ENCODE measurements at regions not wholly inside any gene's neighbourhood (a gene's known extent, or its start where the extent isn't known, plus 50 kb on each side); places are given as distances from the start of the nearest gene placed in this dataset.

- Histone ChIP-seq H3K4me1 (no peaks in the 10 kb centered on the region), H3K36me3 (no peaks in the 10 kb centered on the region), H3K27me3 (no peaks in the 10 kb centered on the region), H3K4me3 (no peak overlapping the region), H3K9me3 (no peaks in the 10 kb centered on the region), H3K27ac (no peak overlapping the region)
- no peak for DNase-seq (ENCODE audit: low spot score)
- TF ChIP-seq, protein P1, sequence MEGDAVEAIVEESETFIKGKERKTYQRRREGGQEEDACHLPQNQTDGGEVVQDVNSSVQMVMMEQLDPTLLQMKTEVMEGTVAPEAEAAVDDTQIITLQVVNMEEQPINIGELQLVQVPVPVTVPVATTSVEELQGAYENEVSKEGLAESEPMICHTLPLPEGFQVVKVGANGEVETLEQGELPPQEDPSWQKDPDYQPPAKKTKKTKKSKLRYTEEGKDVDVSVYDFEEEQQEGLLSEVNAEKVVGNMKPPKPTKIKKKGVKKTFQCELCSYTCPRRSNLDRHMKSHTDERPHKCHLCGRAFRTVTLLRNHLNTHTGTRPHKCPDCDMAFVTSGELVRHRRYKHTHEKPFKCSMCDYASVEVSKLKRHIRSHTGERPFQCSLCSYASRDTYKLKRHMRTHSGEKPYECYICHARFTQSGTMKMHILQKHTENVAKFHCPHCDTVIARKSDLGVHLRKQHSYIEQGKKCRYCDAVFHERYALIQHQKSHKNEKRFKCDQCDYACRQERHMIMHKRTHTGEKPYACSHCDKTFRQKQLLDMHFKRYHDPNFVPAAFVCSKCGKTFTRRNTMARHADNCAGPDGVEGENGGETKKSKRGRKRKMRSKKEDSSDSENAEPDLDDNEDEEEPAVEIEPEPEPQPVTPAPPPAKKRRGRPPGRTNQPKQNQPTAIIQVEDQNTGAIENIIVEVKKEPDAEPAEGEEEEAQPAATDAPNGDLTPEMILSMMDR (IDR thresholded peaks at IDR 0.05) = no peak
These were observed 219.6 kb upstream of the N4BP1 start for GRCh38 chr16:48829336-48830310.

- Histone ChIP-seq H3K36me3 (no peaks in the 10 kb centered on the region), H3K4me3 (no peak overlapping the region), H3K4me1 (no peaks in the 10 kb centered on the region), H3K9me3 (no peaks in the 10 kb centered on the region), H3K27me3 (no peaks in the 10 kb centered on the region), H3K27ac (no peak overlapping the region)
- DNase-seq (ENCODE audit: low spot score) = no peak
- TF ChIP-seq, protein P1 (IDR thresholded peaks at IDR 0.05) = no peak
These were observed 214.3 kb upstream of the N4BP1 start for GRCh38 chr16:48824271-48824670.

DNA sequence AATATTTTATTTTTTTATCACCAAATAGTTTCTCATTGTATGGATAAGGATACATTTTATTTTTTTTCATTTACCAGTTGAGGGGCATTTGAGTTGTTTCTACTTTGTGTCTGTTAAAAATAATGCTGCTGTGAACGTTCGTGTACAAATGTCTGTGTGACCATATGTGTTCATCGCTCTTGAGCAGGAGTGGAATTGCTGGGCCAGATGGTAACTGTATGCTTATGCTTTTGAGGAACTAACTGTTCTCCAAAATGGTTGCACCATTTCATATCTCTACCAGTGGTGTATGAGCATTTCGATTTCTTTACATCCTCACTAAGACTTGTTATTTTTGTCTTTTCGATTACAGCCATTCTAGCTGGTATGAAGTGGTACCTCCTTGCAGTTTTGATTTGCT, 212.5 kb upstream of the N4BP1 start:
- no peak for DNase-seq (ENCODE audit: low spot score)
- Histone ChIP-seq H3K27me3 (no peaks in the 10 kb centered on the region), H3K9me3 (no peaks in the 10 kb centered on the region), H3K4me3 (no peak overlapping the region), H3K36me3 (no peaks in the 10 kb centered on the region), H3K27ac (no peak overlapping the region), H3K4me1 (no peaks in the 10 kb centered on the region)
- TF ChIP-seq, protein P1 (IDR thresholded peaks at IDR 0.05) = no peak

GRCh38 chr16:48820379-48820778, 210.4 kb upstream of the N4BP1 start:
- TF ChIP-seq, protein P1 (IDR thresholded peaks at IDR 0.05) = no peak
- no peaks in the 10 kb centered on the region for H3K4me1 ChIP-seq
- H3K9me3 ChIP-seq = no peaks in the 10 kb centered on the region
- H3K27me3 ChIP-seq = no peaks in the 10 kb centered on the region
- H3K4me3 ChIP-seq = no peak overlapping the region
- no peak overlapping the region for H3K27ac ChIP-seq
- DNase-seq (ENCODE audit: low spot score) = no peak
- no peaks in the 10 kb centered on the region for H3K36me3 ChIP-seq

- Histone ChIP-seq H3K4me3 (no peak overlapping the region), H3K4me1 (no peaks in the 10 kb centered on the region), H3K36me3 (no peaks in the 10 kb centered on the region), H3K9me3 (no peaks in the 10 kb centered on the region), H3K27me3 (no peaks in the 10 kb centered on the region), H3K27ac (no peak overlapping the region)
- DNase-seq (ENCODE audit: low spot score) = no peak
- TF ChIP-seq, protein P1 (IDR thresholded peaks at IDR 0.05) = no peak
These were observed 208.3 kb upstream of the N4BP1 start for GRCh38 chr16:48818257-48818656.

Data from right atrium auricular region (tissue), 2 donors.